Neural progenitor cell (in vitro differentiated cells): ENCODE measurements at regions not wholly inside any gene's neighbourhood (a gene's known extent, or its start where the extent isn't known, plus 50 kb on each side); places are given as distances from the start of the nearest gene placed in this dataset.

Experiments used
- CTCF ChIP-seq: fragments of 200-600 bp; sonication (generic); IDR thresholded peaks from 2 replicates; pipeline ENCODE4 v1.5.1; 2017; ENCODE audit warnings: antibody characterized with exemption, mild to moderate bottlenecking
- EZH2 ChIP-seq: fragments of 200-600 bp; sonication (generic); IDR thresholded peaks from 2 replicates; pipeline ENCODE4 v1.6.1; 2017; ENCODE audit warnings: antibody characterized with exemption, mild to moderate bottlenecking, moderate library complexity

- TF ChIP-seq CTCF = no peak
- no peak for TF ChIP-seq EZH2
Measured at GRCh38 chr6:102582569-102582968, 1189.1 kb downstream of the GRIK2 start.
